ENCODE measurements at regions not wholly inside any gene's neighbourhood (a gene's known extent, or its start where the extent isn't known, plus 50 kb on each side); places are given as distances from the start of the nearest gene placed in this dataset.

DNA sequence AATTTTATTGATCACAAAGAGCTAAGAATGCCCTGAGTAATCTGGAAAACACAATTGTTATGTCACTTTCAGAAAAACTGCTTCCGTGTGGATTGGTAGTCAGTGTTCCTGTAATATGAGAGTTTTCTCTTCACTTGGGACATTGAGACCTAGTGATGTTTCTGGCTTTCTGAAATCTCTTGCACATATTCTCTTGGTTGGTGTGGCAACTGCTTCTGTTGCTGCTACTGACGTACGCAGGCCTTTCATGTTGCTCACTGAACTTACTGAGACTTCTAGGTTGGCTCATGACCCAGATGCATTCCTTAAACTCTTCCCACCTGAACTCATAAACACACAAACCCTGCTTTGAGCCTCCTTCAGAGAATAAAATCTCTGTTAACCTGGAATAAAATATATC, 175.0 kb upstream of the PFN2 start:
- Histone ChIP-seq H3K4me3 (ENCODE audit: low read length) (no peak overlapping the region), H3K27ac (ENCODE audit: low read length) (no peak overlapping the region), H3K9me3 (ENCODE audit: insufficient read depth, low read depth, low read length) (no peaks in the 10 kb centered on the region), H3K27me3 (ENCODE audit: insufficient read depth, low read length) (no peaks in the 10 kb centered on the region), H3K36me3 (ENCODE audit: insufficient read depth, low read depth, low read length) (no peaks in the 10 kb centered on the region), H3K4me1 (ENCODE audit: insufficient read depth, low read length) (no peaks in the 10 kb centered on the region), H3K9ac (ENCODE audit: low read depth, low read length) (no peak overlapping the region)

DNA sequence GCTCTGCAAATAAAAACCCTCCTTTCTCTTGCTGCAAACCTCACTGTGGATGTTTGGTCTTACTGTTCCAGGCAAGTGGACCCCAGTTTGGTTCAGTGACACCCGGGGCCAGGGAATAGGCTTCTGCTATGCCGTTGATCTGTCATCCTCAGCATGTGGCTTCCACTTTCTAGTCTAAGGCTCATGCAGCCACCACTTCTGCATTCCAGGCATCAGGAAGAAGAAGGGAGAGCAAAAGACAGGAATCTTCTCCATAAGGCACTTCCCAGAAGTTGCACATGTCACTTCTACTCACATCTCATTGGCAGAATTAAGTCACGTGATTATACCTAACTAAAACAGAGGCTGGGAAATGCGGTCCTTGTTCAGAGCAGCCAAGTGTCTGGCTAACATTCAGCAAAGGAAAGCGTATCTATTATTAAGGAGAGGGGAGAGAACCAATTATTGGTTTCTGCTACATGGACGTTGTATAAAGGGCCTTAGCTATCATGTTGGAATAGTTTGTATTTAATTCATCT, 173.6 kb upstream of the PFN2 start:
- no peaks in the 10 kb centered on the region for H3K4me1 ChIP-seq (ENCODE audit: insufficient read depth, low read length)
- H3K4me3 ChIP-seq (ENCODE audit: low read length), result no peak overlapping the region
- H3K9ac ChIP-seq (ENCODE audit: low read depth, low read length), result no peak overlapping the region
- no peaks in the 10 kb centered on the region for H3K9me3 ChIP-seq (ENCODE audit: insufficient read depth, low read depth, low read length)
- H3K36me3 ChIP-seq (ENCODE audit: insufficient read depth, low read depth, low read length), result no peaks in the 10 kb centered on the region
- H3K27ac ChIP-seq (ENCODE audit: low read length), result no peak overlapping the region
- H3K27me3 ChIP-seq (ENCODE audit: insufficient read depth, low read length), result no peaks in the 10 kb centered on the region

DNA sequence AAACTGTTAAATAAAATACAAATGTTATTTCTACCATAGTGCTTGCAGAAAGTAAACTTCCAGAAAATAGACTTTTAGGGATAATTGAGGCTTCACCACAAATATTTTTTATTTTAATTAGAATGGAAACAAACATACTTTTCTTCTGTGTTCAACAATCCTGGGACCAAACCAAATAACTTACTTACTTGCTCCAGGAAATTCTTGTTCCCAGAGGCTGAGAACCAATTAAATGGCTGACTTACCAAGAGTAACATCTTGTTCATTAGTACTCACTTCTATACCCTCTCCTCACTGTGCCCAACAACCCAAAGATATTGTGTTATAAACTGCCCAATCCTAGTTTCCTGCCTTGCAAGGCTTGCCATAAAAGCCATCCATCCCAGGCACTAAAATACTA, 172.2 kb upstream of the PFN2 start:
- H3K27me3 ChIP-seq (ENCODE audit: insufficient read depth, low read length), result no peaks in the 10 kb centered on the region
- H3K4me3 ChIP-seq (ENCODE audit: low read length), result no peak overlapping the region

DNA sequence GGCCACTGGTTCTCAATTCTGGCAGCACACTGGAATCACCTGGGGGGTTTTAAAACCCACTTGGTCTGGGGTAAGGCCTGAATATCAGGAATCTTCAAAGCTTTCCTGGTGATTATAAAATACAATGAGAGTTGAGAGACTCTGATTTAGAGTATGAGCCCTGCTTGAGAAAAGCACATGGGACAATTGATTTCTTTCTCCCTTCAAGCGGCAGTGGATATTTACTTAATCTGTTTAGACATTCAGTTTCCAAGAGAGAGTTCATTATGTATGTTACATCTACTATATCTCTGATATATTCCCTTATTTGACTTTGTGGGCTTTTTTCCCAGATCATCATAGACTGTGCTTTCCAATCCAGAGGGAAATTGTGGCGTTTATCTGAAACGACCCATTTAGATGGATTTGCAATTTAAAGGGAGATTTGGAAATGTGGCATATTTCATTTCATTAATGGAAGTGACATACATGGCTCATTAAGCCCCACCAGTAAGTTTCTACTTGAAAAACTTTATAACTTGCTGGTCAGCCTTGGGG, 171.2 kb upstream of the PFN2 start:
- Histone ChIP-seq H3K9me3 (ENCODE audit: insufficient read depth, low read depth, low read length) (no peaks in the 10 kb centered on the region), H3K27me3 (ENCODE audit: insufficient read depth, low read length) (no peaks in the 10 kb centered on the region), H3K4me1 (ENCODE audit: insufficient read depth, low read length) (no peaks in the 10 kb centered on the region), H3K4me3 (ENCODE audit: low read length) (no peak overlapping the region), H3K27ac (ENCODE audit: low read length) (no peak overlapping the region), H3K36me3 (ENCODE audit: insufficient read depth, low read depth, low read length) (no peaks in the 10 kb centered on the region), H3K9ac (ENCODE audit: low read depth, low read length) (no peak overlapping the region)

More for the DNA sequence above, 172.2 kb upstream of the PFN2 start:
- no peaks in the 10 kb centered on the region for H3K4me1 ChIP-seq (ENCODE audit: insufficient read depth, low read length)
- no peaks in the 10 kb centered on the region for H3K36me3 ChIP-seq (ENCODE audit: insufficient read depth, low read depth, low read length)
- H3K9ac ChIP-seq (ENCODE audit: low read depth, low read length), result no peak overlapping the region
- no peak overlapping the region for H3K27ac ChIP-seq (ENCODE audit: low read length)
- no peaks in the 10 kb centered on the region for H3K9me3 ChIP-seq (ENCODE audit: insufficient read depth, low read depth, low read length)

DNA sequence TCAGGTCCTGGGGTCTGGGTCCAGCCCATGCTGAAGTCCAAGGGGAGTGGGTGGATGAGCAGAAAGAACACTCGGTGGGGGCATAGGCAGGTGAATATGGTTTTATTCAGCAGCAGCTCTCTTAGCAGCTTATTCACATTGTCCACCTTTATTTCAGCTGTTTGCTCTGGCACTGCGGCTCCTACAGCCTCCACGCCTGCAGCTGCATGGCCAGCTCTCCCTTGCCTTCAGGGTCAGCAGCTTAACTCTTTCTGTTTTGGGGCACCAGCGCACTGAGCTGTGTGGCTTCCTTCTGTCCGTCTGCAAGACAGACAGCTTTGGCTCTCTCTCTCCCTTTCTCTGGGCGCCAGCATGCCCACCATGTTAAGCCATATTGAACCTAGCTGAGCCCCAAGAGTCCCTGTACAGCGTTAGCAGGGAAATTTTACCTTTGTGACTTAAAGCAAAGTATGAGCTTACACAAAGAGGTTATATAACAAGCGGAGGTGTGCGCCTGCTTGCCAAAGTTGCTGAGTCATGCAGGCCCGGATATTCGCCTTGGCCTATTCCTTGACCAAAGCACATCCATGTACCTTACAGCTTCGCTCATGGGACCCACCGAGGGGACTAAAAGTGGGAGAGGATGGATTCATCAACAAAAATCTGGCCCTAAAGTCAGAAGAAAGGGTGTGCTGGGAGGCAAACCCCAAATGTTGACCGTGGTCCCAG, 170.1 kb upstream of the PFN2 start:
- H3K27ac ChIP-seq (ENCODE audit: low read length), result no peak overlapping the region
- H3K36me3 ChIP-seq (ENCODE audit: insufficient read depth, low read depth, low read length), result no peaks in the 10 kb centered on the region
- no peak overlapping the region for H3K4me3 ChIP-seq (ENCODE audit: low read length)
- H3K9ac ChIP-seq (ENCODE audit: low read depth, low read length), result no peak overlapping the region
- H3K27me3 ChIP-seq (ENCODE audit: insufficient read depth, low read length), result no peaks in the 10 kb centered on the region
- no peaks in the 10 kb centered on the region for H3K9me3 ChIP-seq (ENCODE audit: insufficient read depth, low read depth, low read length)
- no peaks in the 10 kb centered on the region for H3K4me1 ChIP-seq (ENCODE audit: insufficient read depth, low read length)

DNA sequence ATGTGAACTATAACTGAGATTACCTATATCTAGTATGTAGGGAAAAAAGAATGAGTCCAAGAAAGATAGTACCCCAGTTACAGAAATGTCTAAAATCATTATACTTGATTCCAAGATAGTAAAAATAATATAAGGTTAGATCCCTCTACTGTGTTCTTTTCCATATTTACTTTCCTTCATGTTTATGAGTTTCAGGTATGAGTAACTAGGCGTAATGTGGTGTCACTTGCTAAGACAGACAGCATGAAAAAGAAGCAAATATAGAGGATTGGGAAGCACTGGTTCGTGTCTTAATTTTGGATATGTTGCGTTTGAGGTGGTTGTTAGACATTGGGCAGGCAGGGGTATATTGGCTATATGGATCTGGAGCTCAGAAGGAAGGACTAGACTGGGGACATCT, 168.1 kb upstream of the PFN2 start:
- Histone ChIP-seq H3K27ac (ENCODE audit: low read length) (no peak overlapping the region), H3K9me3 (ENCODE audit: insufficient read depth, low read depth, low read length) (no peaks in the 10 kb centered on the region), H3K9ac (ENCODE audit: low read depth, low read length) (no peak overlapping the region), H3K27me3 (ENCODE audit: insufficient read depth, low read length) (no peaks in the 10 kb centered on the region), H3K4me3 (ENCODE audit: low read length) (no peak overlapping the region), H3K36me3 (ENCODE audit: insufficient read depth, low read depth, low read length) (no peaks in the 10 kb centered on the region), H3K4me1 (ENCODE audit: insufficient read depth, low read length) (peaks cover 4% of the 10 kb centered on the region; the same call in 1 of the 2 replicates)

DNA sequence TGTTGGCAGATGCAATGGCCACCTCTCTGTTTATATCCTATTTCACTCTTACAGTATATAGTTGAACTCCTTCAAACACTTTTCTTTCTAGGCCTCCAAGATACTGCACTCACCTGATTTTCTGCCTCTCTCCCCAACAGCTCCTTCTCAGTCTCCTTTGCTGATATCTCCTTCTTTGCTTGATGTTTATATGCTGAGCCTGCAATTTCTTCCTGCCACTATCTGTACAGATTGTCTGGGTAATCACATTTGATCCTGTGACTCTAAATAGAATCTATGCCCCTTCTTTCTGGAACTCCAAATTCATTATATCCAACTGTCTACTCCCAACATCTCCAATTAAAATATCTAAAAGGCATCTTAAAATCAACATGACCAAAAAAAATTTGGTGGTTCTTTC, 165.5 kb upstream of the PFN2 start:
- H3K9me3 ChIP-seq (ENCODE audit: insufficient read depth, low read depth, low read length), result no peaks in the 10 kb centered on the region
- no peak overlapping the region for H3K9ac ChIP-seq (ENCODE audit: low read depth, low read length)
- H3K4me3 ChIP-seq (ENCODE audit: low read length), result no peak overlapping the region
- H3K36me3 ChIP-seq (ENCODE audit: insufficient read depth, low read depth, low read length), result no peaks in the 10 kb centered on the region
- no peak overlapping the region for H3K27ac ChIP-seq (ENCODE audit: low read length)
- H3K4me1 ChIP-seq (ENCODE audit: insufficient read depth, low read length), result peaks cover 18% of the 10 kb centered on the region
- H3K27me3 ChIP-seq (ENCODE audit: insufficient read depth, low read length), result no peaks in the 10 kb centered on the region

DNA sequence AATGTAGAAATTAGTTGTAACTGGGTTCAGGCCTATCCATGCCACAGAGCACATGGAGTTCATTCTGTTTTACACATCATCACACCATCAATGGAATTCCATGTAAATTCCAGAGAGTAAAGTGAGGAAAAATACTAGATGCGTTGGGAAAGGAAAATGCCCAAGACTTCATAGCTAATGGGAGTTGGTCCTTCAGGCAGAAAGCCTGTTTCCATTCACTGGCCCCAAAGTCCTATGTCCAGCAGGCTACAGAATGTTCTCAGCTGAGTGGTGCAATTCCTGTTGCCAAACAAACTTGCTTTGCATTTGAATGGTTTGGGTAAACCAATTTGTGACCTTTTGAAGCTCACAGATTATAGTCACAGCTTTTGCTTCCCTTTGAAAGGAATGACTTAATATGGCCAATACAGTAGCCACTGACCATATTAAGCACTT, 164.6 kb upstream of the PFN2 start:
- peaks cover 26% of the 10 kb centered on the region for H3K4me1 ChIP-seq (ENCODE audit: insufficient read depth, low read length)
- H3K4me3 ChIP-seq (ENCODE audit: low read length), result no peak overlapping the region

DNA sequence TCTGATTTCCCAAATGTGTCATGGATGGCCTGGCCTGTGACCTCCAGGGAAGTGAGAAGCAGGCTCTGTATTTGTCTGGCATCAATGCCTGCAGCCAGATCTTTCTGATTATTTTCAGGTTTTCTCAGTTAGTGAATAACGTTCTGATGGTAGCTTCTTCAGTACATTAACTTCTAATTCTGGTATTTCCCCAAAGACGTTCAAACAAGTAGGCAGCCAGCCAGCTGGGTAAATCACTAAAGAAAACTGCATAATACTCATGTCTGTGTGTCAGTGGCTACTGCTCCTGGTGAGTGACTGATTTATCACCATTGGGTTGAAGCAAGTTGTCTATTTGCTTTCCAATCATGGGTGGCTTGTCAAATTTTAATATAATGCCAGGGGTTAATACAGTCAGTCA, 162.6 kb upstream of the PFN2 start:
- Histone ChIP-seq H3K27ac (ENCODE audit: low read length) (no peak overlapping the region), H3K9ac (ENCODE audit: low read depth, low read length) (no peak overlapping the region), H3K4me1 (ENCODE audit: insufficient read depth, low read length) (peaks cover 33% of the 10 kb centered on the region), H3K9me3 (ENCODE audit: insufficient read depth, low read depth, low read length) (no peaks in the 10 kb centered on the region), H3K4me3 (ENCODE audit: low read length) (no peak overlapping the region), H3K27me3 (ENCODE audit: insufficient read depth, low read length) (no peaks in the 10 kb centered on the region), H3K36me3 (ENCODE audit: insufficient read depth, low read depth, low read length) (no peaks in the 10 kb centered on the region)

More for the DNA sequence above, 164.6 kb upstream of the PFN2 start:
- Histone ChIP-seq H3K36me3 (ENCODE audit: insufficient read depth, low read depth, low read length) (no peaks in the 10 kb centered on the region), H3K27ac (ENCODE audit: low read length) (no peak overlapping the region), H3K9ac (ENCODE audit: low read depth, low read length) (no peak overlapping the region), H3K27me3 (ENCODE audit: insufficient read depth, low read length) (no peaks in the 10 kb centered on the region), H3K9me3 (ENCODE audit: insufficient read depth, low read depth, low read length) (no peaks in the 10 kb centered on the region)

DNA sequence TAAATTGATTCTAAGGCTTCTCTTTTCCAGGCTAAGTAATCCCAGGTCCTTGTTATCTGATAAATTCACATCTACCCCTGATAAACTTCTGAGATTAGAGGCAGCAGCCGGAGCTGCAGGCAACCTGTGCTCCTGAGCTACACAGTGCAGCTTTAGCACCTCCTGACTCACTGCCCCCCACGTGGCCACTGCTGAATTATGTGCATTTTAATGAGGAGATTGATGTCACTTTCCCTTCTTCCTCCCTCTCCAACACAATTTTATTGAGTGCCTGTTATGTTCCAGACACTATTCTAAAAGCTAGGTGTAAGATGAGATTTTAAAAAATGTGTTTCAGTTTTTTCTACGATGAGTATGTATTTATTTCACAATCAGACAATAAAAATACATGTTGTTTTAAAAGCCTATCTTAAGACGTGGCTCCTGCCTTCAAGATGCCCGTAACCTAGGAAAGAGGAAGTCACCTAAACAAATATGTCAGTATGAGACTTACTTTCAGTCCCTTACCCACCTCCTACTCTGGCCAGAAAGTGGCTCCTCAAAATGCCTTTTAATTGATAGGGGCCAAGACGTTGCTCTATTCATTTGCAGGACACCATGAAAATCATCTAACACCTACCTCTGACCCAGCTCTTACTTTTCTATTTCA, 161.5 kb upstream of the PFN2 start:
- no peaks in the 10 kb centered on the region for H3K36me3 ChIP-seq (ENCODE audit: insufficient read depth, low read depth, low read length)
- H3K9ac ChIP-seq (ENCODE audit: low read depth, low read length), result no peak overlapping the region
- no peaks in the 10 kb centered on the region for H3K9me3 ChIP-seq (ENCODE audit: insufficient read depth, low read depth, low read length)
- H3K4me1 ChIP-seq (ENCODE audit: insufficient read depth, low read length), result peaks cover 33% of the 10 kb centered on the region
- no peak overlapping the region for H3K4me3 ChIP-seq (ENCODE audit: low read length)
- no peak overlapping the region for H3K27ac ChIP-seq (ENCODE audit: low read length)
- H3K27me3 ChIP-seq (ENCODE audit: insufficient read depth, low read length), result no peaks in the 10 kb centered on the region

DNA sequence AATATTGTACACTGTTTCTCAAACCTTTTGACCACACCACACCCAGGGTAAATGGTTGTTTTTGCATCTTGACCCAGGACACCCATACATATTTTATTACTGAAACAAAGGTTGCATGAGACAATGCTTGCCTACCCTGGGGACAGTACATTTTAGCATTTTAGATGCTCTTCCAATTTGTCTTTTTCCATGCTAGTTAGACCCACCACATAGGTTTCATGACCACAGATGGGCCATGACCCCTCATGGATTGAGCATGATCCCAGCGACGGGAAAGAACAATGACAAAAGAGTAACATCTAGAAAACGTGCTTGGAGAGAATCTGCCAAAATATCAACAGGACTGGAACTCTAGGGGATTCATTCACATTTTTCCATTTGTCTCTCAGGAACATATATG, 161.0 kb upstream of the PFN2 start:
- Histone ChIP-seq H3K9me3 (ENCODE audit: insufficient read depth, low read depth, low read length) (no peaks in the 10 kb centered on the region), H3K27ac (ENCODE audit: low read length) (no peak overlapping the region), H3K27me3 (ENCODE audit: insufficient read depth, low read length) (no peaks in the 10 kb centered on the region), H3K4me1 (ENCODE audit: insufficient read depth, low read length) (peaks cover 33% of the 10 kb centered on the region), H3K36me3 (ENCODE audit: insufficient read depth, low read depth, low read length) (no peaks in the 10 kb centered on the region), H3K9ac (ENCODE audit: low read depth, low read length) (no peak overlapping the region), H3K4me3 (ENCODE audit: low read length) (no peak overlapping the region)

Measured in iPS-20b (cell line).